H1 (cell line): ENCODE measurements at regions not wholly inside any gene's neighbourhood (a gene's known extent, or its start where the extent isn't known, plus 50 kb on each side); places are given as distances from the start of the nearest gene placed in this dataset.

ENCODE experiments used
- ATF3 ChIP-seq: IDR thresholded peaks from 2 replicates; pipeline ENCODE4 v1.6.1; 2011; ENCODE audit warnings: low read depth, mild to moderate bottlenecking, low read length; ENCODE audit not compliant: insufficient read depth
- CHD2 ChIP-seq: IDR thresholded peaks from 2 replicates; pipeline ENCODE4 v1.6.1; 2012; ENCODE audit warnings: low read length, improper control_type of control experiment
- CREB1 ChIP-seq: IDR thresholded peaks from 2 replicates; pipeline ENCODE4 v1.6.1; 2012; ENCODE audit warnings: inconsistent platforms
- EZH2 ChIP-seq: fragments of 200-600 bp; sonication (generic); IDR thresholded peaks from 2 replicates; pipeline ENCODE4 v1.7.1; 2012; ENCODE audit warnings: low read depth, mild to moderate bottlenecking, moderate library complexity, low read length, inconsistent platforms; ENCODE audit not compliant: severe bottlenecking
- GTF2F1 ChIP-seq: IDR thresholded peaks from 2 replicates; pipeline ENCODE4 v1.6.1; 2012; ENCODE audit warnings: low read depth, low read length, improper control_type of control experiment, borderline replicate concordance
- MAFK ChIP-seq: IDR thresholded peaks from 2 replicates; pipeline ENCODE4 v1.6.1; 2012; ENCODE audit warnings: low read depth, mild to moderate bottlenecking, improper control_type of control experiment, low read length
- NRF1 ChIP-seq: IDR thresholded peaks from 2 replicates; pipeline ENCODE4 v1.6.1; 2011; ENCODE audit warnings: mild to moderate bottlenecking, low read depth, low read length, improper control_type of control experiment
- POLR2A ChIP-seq, 2 experiments: IDR thresholded peaks; 1 replicate in 1 of 2; 2 replicates in 1 of 2; pipeline ENCODE4 v1.6.1; 2011; ENCODE audit warnings: low read depth in 2 of 2, low read length in 2 of 2, mild to moderate bottlenecking in 2 of 2; ENCODE audit errors: control extremely low read depth in 1 of 2
- POLR2AphosphoS5 ChIP-seq: IDR thresholded peaks from 2 replicates; pipeline ENCODE4 v1.6.1; 2011; ENCODE audit warnings: low read depth, low read length
- RBBP5 ChIP-seq: IDR thresholded peaks from 2 replicates; pipeline ENCODE4 v1.7.1; 2012; ENCODE audit warnings: low read depth, mild to moderate bottlenecking, inconsistent platforms, low read length, moderate library complexity, borderline replicate concordance
- SP1 ChIP-seq: IDR thresholded peaks from 2 replicates; pipeline ENCODE4 v1.6.1; 2011; ENCODE audit warnings: low read depth, low read length
- SUZ12 ChIP-seq: fragments of 200-600 bp; sonication (generic); IDR thresholded peaks from 2 replicates; pipeline ENCODE4 v1.6.1; 2012; ENCODE audit warnings: mild to moderate bottlenecking, inconsistent platforms, low read length, moderate library complexity, mixed read lengths
- ZNF274 ChIP-seq: IDR thresholded peaks from 2 replicates; pipeline ENCODE4 v1.7.0; 2012; ENCODE audit warnings: low read length, borderline replicate concordance; ENCODE audit errors: extremely low read depth
- TF ChIP-seq, protein P1 (sequence below), 3 experiments: IDR thresholded peaks; 1 replicate in 2 of 3; 2 replicates in 1 of 3; pipeline versions ENCODE4 v1.5.1 to v1.6.1; 2011; ENCODE audit warnings: low read length in 3 of 3, mild to moderate bottlenecking in 3 of 3, inconsistent platforms in 2 of 3, low read depth in 1 of 3, moderate library complexity in 1 of 3; ENCODE audit not compliant: insufficient read depth in 1 of 3; ENCODE audit errors: control extremely low read depth in 1 of 3

DNA sequence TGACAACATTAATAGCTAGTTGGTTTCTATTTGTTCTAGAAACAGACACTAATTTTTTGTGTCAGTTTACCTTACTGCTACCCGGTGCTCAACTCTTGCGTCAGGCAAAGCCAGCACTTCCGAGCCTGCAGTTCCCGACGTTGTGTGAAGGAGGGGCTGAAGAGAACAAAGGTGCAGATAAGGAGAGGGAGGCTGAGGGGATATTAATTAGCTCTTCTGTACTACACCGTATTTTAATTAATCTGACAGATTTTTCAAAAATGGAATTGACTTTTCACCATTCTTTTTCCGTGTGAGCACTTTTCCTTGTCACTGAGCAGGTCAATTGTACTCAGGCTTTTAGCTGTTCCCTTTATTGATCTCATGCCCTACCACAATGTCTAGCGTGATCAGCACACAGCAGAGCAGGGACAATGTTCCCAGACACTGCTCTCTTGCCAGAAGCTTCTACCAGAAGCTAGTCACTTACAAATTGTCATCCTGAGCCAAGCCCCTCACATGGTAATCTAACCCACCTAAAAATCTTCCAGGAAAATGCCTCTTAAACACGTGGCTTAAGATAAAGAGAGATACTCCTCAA lies 650.5 kb upstream of the MKI67 start:
- TF ChIP-seq CHD2 (no peak), SUZ12 (no peak), EZH2 (no peak), POLR2AphosphoS5 (no peak), POLR2A (IDR thresholded peaks at IDR 0.05; ENCODE audit: control extremely low read depth in 1 of 2, low read depth in 2 of 2, low read length in 2 of 2) (no peak), ZNF274 (no peak), ATF3 (no peak), NRF1 (no peak), RBBP5 (no peak), CREB1 (no peak), MAFK (no peak), SP1 (no peak), GTF2F1 (no peak)
- TF ChIP-seq, protein P1, sequence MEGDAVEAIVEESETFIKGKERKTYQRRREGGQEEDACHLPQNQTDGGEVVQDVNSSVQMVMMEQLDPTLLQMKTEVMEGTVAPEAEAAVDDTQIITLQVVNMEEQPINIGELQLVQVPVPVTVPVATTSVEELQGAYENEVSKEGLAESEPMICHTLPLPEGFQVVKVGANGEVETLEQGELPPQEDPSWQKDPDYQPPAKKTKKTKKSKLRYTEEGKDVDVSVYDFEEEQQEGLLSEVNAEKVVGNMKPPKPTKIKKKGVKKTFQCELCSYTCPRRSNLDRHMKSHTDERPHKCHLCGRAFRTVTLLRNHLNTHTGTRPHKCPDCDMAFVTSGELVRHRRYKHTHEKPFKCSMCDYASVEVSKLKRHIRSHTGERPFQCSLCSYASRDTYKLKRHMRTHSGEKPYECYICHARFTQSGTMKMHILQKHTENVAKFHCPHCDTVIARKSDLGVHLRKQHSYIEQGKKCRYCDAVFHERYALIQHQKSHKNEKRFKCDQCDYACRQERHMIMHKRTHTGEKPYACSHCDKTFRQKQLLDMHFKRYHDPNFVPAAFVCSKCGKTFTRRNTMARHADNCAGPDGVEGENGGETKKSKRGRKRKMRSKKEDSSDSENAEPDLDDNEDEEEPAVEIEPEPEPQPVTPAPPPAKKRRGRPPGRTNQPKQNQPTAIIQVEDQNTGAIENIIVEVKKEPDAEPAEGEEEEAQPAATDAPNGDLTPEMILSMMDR (IDR thresholded peaks at IDR 0.05; ENCODE audit: control extremely low read depth in 1 of 3, insufficient read depth in 1 of 3, low read depth in 1 of 3, low read length in 3 of 3): no peak
